ENCODE measurements at regions not wholly inside any gene's neighbourhood (a gene's known extent, or its start where the extent isn't known, plus 50 kb on each side); places are given as distances from the start of the nearest gene placed in this dataset.

- DNase-seq (ENCODE audit: low spot score) = no peak
- in situ Hi-C loops (cut with MboI; ENCODE audit: low sequenced_read_pairs, unreplicated experiment) = loop anchor here (10.0 kb wide), 2 partner anchors 426 to 636 kb away; no protein-coding TSS in a partner anchor
- TF ChIP-seq CTCF (IDR thresholded peaks at IDR 0.05; ENCODE audit: borderline replicate concordance, control extremely low read depth, extremely low read depth, insufficient read depth, missing control alignments) = no peak
Measured at GRCh38 chr13:48761256-48761655, 107.5 kb downstream of the CYSLTR2 start.

DNA sequence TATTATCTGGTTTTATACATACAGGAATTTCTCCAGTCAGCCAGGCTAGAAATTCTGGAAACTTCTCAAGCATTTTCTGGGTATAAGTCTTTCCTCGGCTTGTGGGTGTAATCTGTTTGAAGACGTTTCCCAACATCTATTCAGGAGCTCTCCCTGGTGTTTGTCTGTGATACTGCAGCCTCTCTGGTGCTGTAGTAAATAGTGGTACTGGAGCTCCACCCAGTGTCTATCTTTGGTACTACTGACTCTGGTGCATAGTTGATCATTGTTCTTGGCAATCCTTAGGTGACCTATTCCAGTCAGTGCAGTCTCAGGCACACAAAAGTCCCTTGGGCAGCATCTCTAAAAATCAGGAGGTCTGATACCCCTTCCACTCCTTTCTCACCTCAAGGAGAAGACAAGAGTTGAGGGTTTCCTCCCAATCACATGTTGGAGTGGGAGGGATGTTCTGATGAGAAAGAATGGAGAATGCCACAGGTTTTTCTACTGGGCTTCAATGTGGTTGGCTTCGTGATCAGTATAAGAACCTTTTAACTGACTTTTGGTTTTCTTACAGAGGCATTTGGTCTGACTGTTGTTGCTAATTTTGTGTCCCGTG, 115.5 kb downstream of the CYSLTR2 start:
- peak; percentile 55 for DNase-seq (ENCODE audit: low spot score)

GRCh38 chr13:48770372-48770771, 116.6 kb downstream of the CYSLTR2 start:
- DNase-seq (ENCODE audit: low spot score) = no peak
- in situ Hi-C loops (cut with MboI; ENCODE audit: low sequenced_read_pairs, unreplicated experiment) = no loop called here
- no peak for TF ChIP-seq CTCF (IDR thresholded peaks at IDR 0.05; ENCODE audit: borderline replicate concordance, control extremely low read depth, extremely low read depth, insufficient read depth, missing control alignments)

More for the DNA sequence above, 115.5 kb downstream of the CYSLTR2 start:
- in situ Hi-C loops (cut with MboI; ENCODE audit: low sequenced_read_pairs, unreplicated experiment) = loop anchor here (10.0 kb wide), 2 partner anchors 434 to 644 kb away; no protein-coding TSS in a partner anchor
- peak; percentile 98 for TF ChIP-seq CTCF (IDR thresholded peaks at IDR 0.05; ENCODE audit: borderline replicate concordance, control extremely low read depth, extremely low read depth, insufficient read depth, missing control alignments)

- DNase-seq (ENCODE audit: low spot score) = no peak
- in situ Hi-C loops (cut with MboI; ENCODE audit: low sequenced_read_pairs, unreplicated experiment) = no loop called here
- no peak for TF ChIP-seq CTCF (IDR thresholded peaks at IDR 0.05; ENCODE audit: borderline replicate concordance, control extremely low read depth, extremely low read depth, insufficient read depth, missing control alignments)
Measured at GRCh38 chr13:48772908-48773307, 119.2 kb downstream of the CYSLTR2 start.

GRCh38 chr13:48773531-48774275, 120.0 kb downstream of the CYSLTR2 start:
- in situ Hi-C loops (cut with MboI; ENCODE audit: low sequenced_read_pairs, unreplicated experiment) = no loop called here
- TF ChIP-seq CTCF (IDR thresholded peaks at IDR 0.05; ENCODE audit: borderline replicate concordance, control extremely low read depth, extremely low read depth, insufficient read depth, missing control alignments) = no peak
- DNase-seq (ENCODE audit: low spot score) = no peak

DNA sequence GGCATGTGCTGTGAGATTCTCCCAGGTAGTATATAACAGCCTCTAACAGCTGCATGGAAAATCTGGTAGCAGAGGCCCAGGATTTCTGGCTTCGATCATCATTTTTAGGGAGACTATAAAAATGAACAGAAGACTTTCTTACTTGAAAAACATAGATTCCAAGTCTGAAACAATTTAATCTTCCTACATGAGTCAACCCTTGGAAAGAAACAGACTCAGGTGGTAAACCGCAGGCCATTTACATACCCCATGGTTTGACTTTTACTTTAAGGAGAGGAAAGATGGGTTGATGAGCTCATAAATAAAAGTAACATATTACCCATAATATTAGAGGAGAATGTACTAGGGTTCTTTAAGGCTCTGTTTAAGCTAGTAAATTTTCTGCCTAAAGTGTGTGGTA, 121.6 kb downstream of the CYSLTR2 start:
- no peak for TF ChIP-seq CTCF (IDR thresholded peaks at IDR 0.05; ENCODE audit: borderline replicate concordance, control extremely low read depth, extremely low read depth, insufficient read depth, missing control alignments)
- in situ Hi-C loops (cut with MboI; ENCODE audit: low sequenced_read_pairs, unreplicated experiment) = loop anchor here (5.0 kb wide), 1 partner anchor 183 kb away; no protein-coding TSS in a partner anchor
- DNase-seq (ENCODE audit: low spot score) = no peak

All from GM13976 (cell line).